Calu3 (cell line): ENCODE measurements at regions not wholly inside any gene's neighbourhood (a gene's known extent, or its start where the extent isn't known, plus 50 kb on each side); places are given as distances from the start of the nearest gene placed in this dataset.

Source experiments
- BruUV-seq: library from RNA; stranded (reverse); fragments of 400-500 nt; replicated peaks from 2 replicates; lab custom pipeline; 2021; lab: Mats Ljungman, UMichigan
- CTCF ChIA-PET: fragments of 300-600 bp; sonication (Branson Sonifier 250); formaldehyde crosslinking; loops from one replicate; lab custom pipeline; 2022; ENCODE audit warnings: antibody characterized with exemption; lab: Charles Lee
- DNase-seq: peaks from one replicate; pipeline ENCODE4 v3.0.0; 2022
- H3K27ac Mint-ChIP-seq: one replicate; pipeline ENCODE4 v1.8.0; 2022; ENCODE audit warnings: mixed read lengths; ENCODE audit not compliant: unreplicated experiment
- H3K27me3 Mint-ChIP-seq: one replicate; pipeline ENCODE4 v1.8.0; 2022; ENCODE audit warnings: mixed read lengths; ENCODE audit not compliant: unreplicated experiment
- H3K36me3 Mint-ChIP-seq: one replicate; pipeline ENCODE4 v1.8.0; 2022; ENCODE audit warnings: mild to moderate bottlenecking, moderate library complexity, mixed read lengths; ENCODE audit not compliant: insufficient read depth, unreplicated experiment
- H3K4me1 Mint-ChIP-seq: one replicate; pipeline ENCODE4 v1.8.0; 2022; ENCODE audit warnings: mild to moderate bottlenecking, low read depth, mixed read lengths; ENCODE audit not compliant: unreplicated experiment
- H3K4me3 Mint-ChIP-seq: one replicate; pipeline ENCODE4 v1.8.0; 2022; ENCODE audit warnings: mild to moderate bottlenecking, low read depth, moderate library complexity, mixed read lengths; ENCODE audit not compliant: unreplicated experiment
- H3K9me3 Mint-ChIP-seq: one replicate; pipeline ENCODE4 v1.8.0; 2022; ENCODE audit warnings: low read depth, mixed read lengths; ENCODE audit not compliant: unreplicated experiment
- intact Hi-C: fragments of 100-400 bp; cut with micrococcal nuclease; formaldehyde crosslinking; loops from one replicate; pipeline ENCODE4 v1.10.0; 2022; ENCODE audit not compliant: unreplicated experiment
- TF ChIP-seq, protein P1 (sequence below): fragments of 200-600 bp; IDR thresholded peaks from one replicate; pipeline ENCODE4 v1.8.0; 2022; ENCODE audit warnings: antibody characterized with exemption; ENCODE audit not compliant: unreplicated experiment

- Mint-ChIP-seq H3K36me3 (no peaks in the 10 kb centered on the region), H3K27ac (no peak overlapping the region), H3K27me3 (peaks cover 86% of the 10 kb centered on the region), H3K9me3 (no peaks in the 10 kb centered on the region), H3K4me1 (no peaks in the 10 kb centered on the region), H3K4me3 (no peak overlapping the region)
- BruUV-seq: no TSS peak
- DNase-seq: no peak
- TF ChIP-seq, protein P1, sequence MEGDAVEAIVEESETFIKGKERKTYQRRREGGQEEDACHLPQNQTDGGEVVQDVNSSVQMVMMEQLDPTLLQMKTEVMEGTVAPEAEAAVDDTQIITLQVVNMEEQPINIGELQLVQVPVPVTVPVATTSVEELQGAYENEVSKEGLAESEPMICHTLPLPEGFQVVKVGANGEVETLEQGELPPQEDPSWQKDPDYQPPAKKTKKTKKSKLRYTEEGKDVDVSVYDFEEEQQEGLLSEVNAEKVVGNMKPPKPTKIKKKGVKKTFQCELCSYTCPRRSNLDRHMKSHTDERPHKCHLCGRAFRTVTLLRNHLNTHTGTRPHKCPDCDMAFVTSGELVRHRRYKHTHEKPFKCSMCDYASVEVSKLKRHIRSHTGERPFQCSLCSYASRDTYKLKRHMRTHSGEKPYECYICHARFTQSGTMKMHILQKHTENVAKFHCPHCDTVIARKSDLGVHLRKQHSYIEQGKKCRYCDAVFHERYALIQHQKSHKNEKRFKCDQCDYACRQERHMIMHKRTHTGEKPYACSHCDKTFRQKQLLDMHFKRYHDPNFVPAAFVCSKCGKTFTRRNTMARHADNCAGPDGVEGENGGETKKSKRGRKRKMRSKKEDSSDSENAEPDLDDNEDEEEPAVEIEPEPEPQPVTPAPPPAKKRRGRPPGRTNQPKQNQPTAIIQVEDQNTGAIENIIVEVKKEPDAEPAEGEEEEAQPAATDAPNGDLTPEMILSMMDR: no peak
- intact Hi-C loops: no loop called here
- CTCF ChIA-PET: interaction anchor here (1.0 kb wide), 1 partner anchor 11 kb away, joined by 3 read pairs; no protein-coding TSS in a partner anchor
Measured at GRCh38 chr3:184761976-184762375, 50.0 kb upstream of the VPS8 start.
